Uterus (tissue), 2 donors: ENCODE measurements at regions not wholly inside any gene's neighbourhood (a gene's known extent, or its start where the extent isn't known, plus 50 kb on each side); places are given as distances from the start of the nearest gene placed in this dataset.

Experiments used
- POLR2A ChIP-seq, 2 donors: fragments of 450-650 bp; IDR thresholded peaks; one replicate each; pipeline ENCODE4 v1.6.1; 2016; ENCODE audit warnings: antibody characterized with exemption in 2 of 2, mild to moderate bottlenecking in 1 of 2, moderate library complexity in 1 of 2
- TF ChIP-seq, protein P1 (sequence below), 4 experiments: fragments of 200-600 bp in 2 of 4; fragments of 450-650 bp in 2 of 4; sonication (generic) in 2 of 4; IDR thresholded peaks; one replicate each; pipeline ENCODE4 v1.5.1; 2016 to 2019; ENCODE audit warnings: antibody characterized with exemption in 4 of 4, mild to moderate bottlenecking in 2 of 4, moderate library complexity in 1 of 4

- TF ChIP-seq, protein P1, sequence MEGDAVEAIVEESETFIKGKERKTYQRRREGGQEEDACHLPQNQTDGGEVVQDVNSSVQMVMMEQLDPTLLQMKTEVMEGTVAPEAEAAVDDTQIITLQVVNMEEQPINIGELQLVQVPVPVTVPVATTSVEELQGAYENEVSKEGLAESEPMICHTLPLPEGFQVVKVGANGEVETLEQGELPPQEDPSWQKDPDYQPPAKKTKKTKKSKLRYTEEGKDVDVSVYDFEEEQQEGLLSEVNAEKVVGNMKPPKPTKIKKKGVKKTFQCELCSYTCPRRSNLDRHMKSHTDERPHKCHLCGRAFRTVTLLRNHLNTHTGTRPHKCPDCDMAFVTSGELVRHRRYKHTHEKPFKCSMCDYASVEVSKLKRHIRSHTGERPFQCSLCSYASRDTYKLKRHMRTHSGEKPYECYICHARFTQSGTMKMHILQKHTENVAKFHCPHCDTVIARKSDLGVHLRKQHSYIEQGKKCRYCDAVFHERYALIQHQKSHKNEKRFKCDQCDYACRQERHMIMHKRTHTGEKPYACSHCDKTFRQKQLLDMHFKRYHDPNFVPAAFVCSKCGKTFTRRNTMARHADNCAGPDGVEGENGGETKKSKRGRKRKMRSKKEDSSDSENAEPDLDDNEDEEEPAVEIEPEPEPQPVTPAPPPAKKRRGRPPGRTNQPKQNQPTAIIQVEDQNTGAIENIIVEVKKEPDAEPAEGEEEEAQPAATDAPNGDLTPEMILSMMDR (IDR thresholded peaks at IDR 0.05), result no peak
- TF ChIP-seq POLR2A (IDR thresholded peaks at IDR 0.05), result no peak
Measured at GRCh38 chr2:193475038-193475437, 1280.3 kb upstream of the TMEFF2 start.
